CD8-positive, alpha-beta memory T cell (primary cell): ENCODE measurements at regions not wholly inside any gene's neighbourhood (a gene's known extent, or its start where the extent isn't known, plus 50 kb on each side); places are given as distances from the start of the nearest gene placed in this dataset.
"Not testable (repeated sequence)": the region's sequence is repeated elsewhere in the genome, so short reads cannot be mapped to it uniquely, and the experiment has no call there.

Experiments
- CTCF ChIA-PET: fragments of 350-600 bp; sonication (Branson Sonifier 250); formaldehyde crosslinking; loops from one replicate; lab custom pipeline; 2021; ENCODE audit warnings: antibody characterized with exemption; lab: Charles Lee
- POLR2A ChIA-PET: fragments of 350-600 bp; sonication (Branson Sonifier 250); formaldehyde crosslinking; loops from one replicate; lab custom pipeline; 2021; ENCODE audit warnings: antibody characterized with exemption; lab: Charles Lee
- DNase-seq, 5 donors: peaks; one replicate each; pipeline versions ENCODE4 v3.0.0 to v3.0.0-alpha.2; 2020 to 2022; ENCODE audit warnings: mixed read lengths in 1 of 5
- H3K27ac ChIP-seq: one replicate; pipeline ENCODE4 v1.7.0; 2013; ENCODE audit warnings: low read depth, mild to moderate bottlenecking, low read length, moderate library complexity
- H3K27me3 ChIP-seq: 2 replicates; pipeline ENCODE4 v1.7.0; 2013; ENCODE audit warnings: low read length, mild to moderate bottlenecking; ENCODE audit not compliant: insufficient read depth, poor library complexity, severe bottlenecking
- H3K36me3 ChIP-seq: 2 replicates; pipeline ENCODE4 v1.7.0; 2013; ENCODE audit warnings: mild to moderate bottlenecking, low read length, moderate library complexity; ENCODE audit not compliant: insufficient read depth
- H3K4me1 ChIP-seq: 2 replicates; pipeline ENCODE4 v1.7.0; 2013; ENCODE audit warnings: mild to moderate bottlenecking, low read length, moderate library complexity; ENCODE audit not compliant: insufficient read depth
- H3K4me3 ChIP-seq: 2 replicates; pipeline ENCODE4 v1.7.0; 2013; ENCODE audit warnings: mild to moderate bottlenecking, low read length
- H3K9me3 ChIP-seq: 2 replicates; pipeline ENCODE4 v1.7.0; 2013; ENCODE audit warnings: mild to moderate bottlenecking, low read length
- H3K27ac Mint-ChIP-seq, 8 donors: one replicate each; pipeline ENCODE4 v1.8.0; 2020 to 2021; ENCODE audit warnings: mixed read lengths in 8 of 8, mild to moderate bottlenecking in 6 of 8, inconsistent platforms in 3 of 8, moderate library complexity in 3 of 8
- H3K27me3 Mint-ChIP-seq, 2 donors: one replicate each; pipeline ENCODE4 v1.8.0; 2020 to 2021; ENCODE audit warnings: mixed read lengths in 2 of 2, mild to moderate bottlenecking in 1 of 2, moderate library complexity in 1 of 2
- H3K36me3 Mint-ChIP-seq, 3 donors: one replicate each; pipeline ENCODE4 v1.8.0; 2020 to 2021; ENCODE audit warnings: mixed read lengths in 3 of 3, inconsistent platforms in 1 of 3, mild to moderate bottlenecking in 1 of 3
- H3K4me1 Mint-ChIP-seq, 3 donors: one replicate each; pipeline ENCODE4 v1.8.0; 2020 to 2021; ENCODE audit warnings: mixed read lengths in 3 of 3, inconsistent platforms in 1 of 3, mild to moderate bottlenecking in 1 of 3
- H3K4me3 Mint-ChIP-seq, 7 donors: one replicate each; pipeline ENCODE4 v1.8.0; 2020 to 2021; ENCODE audit warnings: mixed read lengths in 7 of 7, mild to moderate bottlenecking in 6 of 7, moderate library complexity in 4 of 7, inconsistent platforms in 2 of 7
- H3K9me3 Mint-ChIP-seq, 5 donors: one replicate each; pipeline ENCODE4 v1.8.0; 2020 to 2022; ENCODE audit warnings: mixed read lengths in 5 of 5, mild to moderate bottlenecking in 3 of 5, moderate library complexity in 2 of 5, inconsistent platforms in 1 of 5

DNA sequence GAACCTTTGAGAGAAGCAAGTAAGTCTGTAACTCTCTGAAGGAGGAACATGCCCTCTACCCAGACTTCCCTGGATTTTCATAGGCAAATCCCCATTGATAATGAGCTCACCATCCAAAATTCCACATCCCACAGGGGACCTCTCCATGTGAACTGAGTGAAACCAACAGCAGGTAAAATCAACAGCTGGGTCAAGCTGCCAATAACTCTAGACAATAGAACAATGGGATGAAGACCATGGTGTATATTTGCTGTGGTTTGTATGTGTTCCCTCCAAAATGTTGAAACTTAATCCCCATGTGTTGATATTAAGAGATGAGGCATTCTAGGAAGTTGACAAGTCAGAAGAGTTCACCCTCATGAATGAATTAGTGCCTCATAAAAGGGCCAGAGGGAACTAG, 110.2 kb upstream of the MYO10 start:
- ChIA-PET POLR2A (no interaction called here), CTCF (no interaction called here)
- H3K4me1 ChIP-seq: no peaks in the 10 kb centered on the region
- no peak overlapping the region for H3K4me3 Mint-ChIP-seq
- no peaks in the 10 kb centered on the region for H3K36me3 ChIP-seq
- no peaks in the 10 kb centered on the region for H3K4me1 Mint-ChIP-seq
- H3K36me3 Mint-ChIP-seq: no peaks in the 10 kb centered on the region
- H3K27ac Mint-ChIP-seq: no peak overlapping the region
- no peaks in the 10 kb centered on the region for H3K27me3 Mint-ChIP-seq
- no peak overlapping the region for H3K4me3 ChIP-seq
- H3K27me3 ChIP-seq: no peaks in the 10 kb centered on the region
- no peaks in the 10 kb centered on the region for H3K9me3 ChIP-seq
- no peak for DNase-seq
- peaks cover 0 to 7% (median 4%) of the 10 kb centered on the region in 5 donors for H3K9me3 Mint-ChIP-seq
- H3K27ac ChIP-seq: no peak overlapping the region

DNA sequence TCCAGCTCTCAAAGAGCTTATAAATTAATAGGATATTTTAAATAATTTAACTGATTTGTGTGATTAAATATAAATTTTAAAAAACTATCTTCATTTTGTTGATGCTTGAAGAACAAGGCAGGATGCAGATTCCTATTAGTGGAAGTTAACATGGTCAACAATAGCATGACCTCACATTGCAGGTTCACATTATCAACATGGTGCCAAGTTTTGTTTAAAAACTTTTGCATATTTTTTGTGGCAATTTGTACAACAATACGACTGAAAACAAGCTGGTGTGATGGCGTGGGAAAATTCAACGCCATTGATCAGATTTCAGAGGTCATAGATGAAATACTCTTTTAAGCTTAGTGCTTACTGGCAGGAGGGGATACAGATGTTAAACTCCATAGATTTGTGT, 114.1 kb upstream of the MYO10 start:
- no peaks in the 10 kb centered on the region for H3K4me1 Mint-ChIP-seq
- no peaks in the 10 kb centered on the region for H3K27me3 ChIP-seq
- no peak for DNase-seq
- H3K9me3 Mint-ChIP-seq: no peaks in the 10 kb centered on the region
- no peaks in the 10 kb centered on the region for H3K36me3 ChIP-seq
- no peak overlapping the region for H3K27ac Mint-ChIP-seq
- H3K4me3 ChIP-seq: no peak overlapping the region
- ChIA-PET CTCF (interaction anchor here (1.1 kb wide), 1 partner anchor 8 kb away, joined by 3 read pairs; no protein-coding TSS in a partner anchor), POLR2A (no interaction called here)
- H3K4me3 Mint-ChIP-seq: no peak overlapping the region
- peaks cover 0 to 2% of the 10 kb centered on the region in 2 donors for H3K27me3 Mint-ChIP-seq
- no peaks in the 10 kb centered on the region for H3K4me1 ChIP-seq
- H3K36me3 Mint-ChIP-seq: no peaks in the 10 kb centered on the region
- H3K27ac ChIP-seq: no peak overlapping the region
- H3K9me3 ChIP-seq: no peaks in the 10 kb centered on the region

DNA sequence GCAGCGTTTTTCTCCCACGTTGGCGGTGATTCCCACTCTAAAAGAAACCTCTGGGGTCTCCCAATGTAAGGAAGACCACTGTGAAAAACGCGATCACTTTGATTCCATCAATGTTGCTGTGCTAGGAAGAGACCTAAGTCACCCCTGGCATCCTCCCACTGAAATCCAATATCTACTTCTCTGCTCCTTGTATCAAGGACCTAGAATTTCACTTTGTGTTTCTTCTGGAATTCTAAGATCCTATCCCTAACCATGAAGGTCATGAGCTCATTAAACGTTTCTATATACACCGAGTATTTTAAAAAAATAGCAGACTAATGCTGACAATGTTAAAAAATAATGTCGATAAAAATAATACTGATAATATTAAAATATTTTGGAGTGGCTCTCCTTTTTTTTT, 118.8 kb upstream of the MYO10 start:
- H3K36me3 Mint-ChIP-seq: no peaks in the 10 kb centered on the region
- H3K27ac ChIP-seq: no peak overlapping the region
- H3K4me3 Mint-ChIP-seq: no peak overlapping the region
- peaks cover 0 to 5% (median 3%) of the 10 kb centered on the region in 5 donors for H3K9me3 Mint-ChIP-seq
- POLR2A ChIA-PET: no interaction called here
- no peak overlapping the region for H3K4me3 ChIP-seq
- H3K36me3 ChIP-seq: no peaks in the 10 kb centered on the region
- no peaks in the 10 kb centered on the region for H3K27me3 ChIP-seq
- no peaks in the 10 kb centered on the region for H3K4me1 Mint-ChIP-seq
- no peak overlapping the region for H3K27ac Mint-ChIP-seq
- H3K27me3 Mint-ChIP-seq: peaks cover 0 to 2% of the 10 kb centered on the region in 2 donors
- no peaks in the 10 kb centered on the region for H3K9me3 ChIP-seq
- CTCF ChIA-PET: no interaction called here
- H3K4me1 ChIP-seq: no peaks in the 10 kb centered on the region
- no peak for DNase-seq

DNA sequence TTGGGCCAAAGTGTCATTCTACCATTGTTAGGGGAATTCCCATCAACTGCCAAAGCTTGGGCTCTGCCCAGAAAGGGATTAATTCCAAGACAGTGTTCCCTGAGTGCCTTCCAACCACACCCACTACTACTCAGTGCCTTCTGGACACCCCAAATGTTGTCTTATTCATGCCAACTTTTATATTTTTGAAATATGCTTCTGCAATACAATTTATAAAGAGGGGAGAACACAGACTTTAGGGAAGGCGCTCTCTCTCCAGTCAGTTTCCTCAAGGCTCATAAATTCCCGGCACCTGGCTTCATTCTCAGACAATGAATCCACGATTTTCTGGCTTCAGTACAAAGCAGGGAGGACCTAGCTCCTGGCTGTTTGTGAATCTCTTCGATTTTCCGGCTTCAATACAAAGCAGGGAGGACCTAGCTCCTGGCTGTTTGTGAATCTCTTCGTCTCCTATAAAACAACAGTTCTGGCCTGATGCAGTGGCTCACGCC, 120.1 kb upstream of the MYO10 start:
- H3K36me3 ChIP-seq: no peaks in the 10 kb centered on the region
- H3K9me3 ChIP-seq: no peaks in the 10 kb centered on the region
- ChIA-PET POLR2A (no interaction called here), CTCF (no interaction called here)
- Mint-ChIP-seq H3K27ac (no peak overlapping the region), H3K4me3 (no peak overlapping the region), H3K36me3 (no peaks in the 10 kb centered on the region), H3K27me3 (peaks cover 0 to 2% of the 10 kb centered on the region in 2 donors), H3K4me1 (no peaks in the 10 kb centered on the region), H3K9me3 (peaks cover 0 to 6% (median 3%) of the 10 kb centered on the region in 5 donors)
- no peak overlapping the region for H3K27ac ChIP-seq
- no peaks in the 10 kb centered on the region for H3K4me1 ChIP-seq
- no peak overlapping the region for H3K4me3 ChIP-seq
- no peaks in the 10 kb centered on the region for H3K27me3 ChIP-seq
- no peak for DNase-seq

DNA sequence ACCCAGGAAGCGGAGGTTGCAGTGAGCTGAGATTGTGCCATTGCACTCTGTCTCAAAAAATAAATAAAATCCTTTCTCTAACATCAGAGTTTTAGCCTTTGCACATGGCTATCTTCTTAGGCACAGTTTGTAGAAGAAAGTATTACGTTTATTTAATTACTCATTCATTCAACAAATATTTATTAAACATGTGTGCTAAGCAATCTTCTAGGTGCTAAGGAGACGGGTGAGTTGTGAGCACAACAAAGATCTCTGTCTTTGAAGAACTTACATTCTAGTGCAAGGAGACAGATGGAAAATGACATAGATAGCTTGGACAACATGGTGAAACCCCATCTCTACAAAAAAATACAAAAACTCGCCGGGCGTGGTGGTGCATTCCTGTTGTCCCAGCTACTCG, 122.3 kb upstream of the MYO10 start:
- POLR2A ChIA-PET: no interaction called here
- Histone ChIP-seq H3K36me3 (no peaks in the 10 kb centered on the region), H3K4me1 (no peaks in the 10 kb centered on the region), H3K4me3 (no peak overlapping the region), H3K27ac (no peak overlapping the region), H3K9me3 (no peaks in the 10 kb centered on the region), H3K27me3 (no peaks in the 10 kb centered on the region)
- H3K4me1 Mint-ChIP-seq: no peaks in the 10 kb centered on the region
- peaks cover 0 to 2% of the 10 kb centered on the region in 2 donors for H3K27me3 Mint-ChIP-seq
- no peak overlapping the region for H3K27ac Mint-ChIP-seq
- no peaks in the 10 kb centered on the region for H3K36me3 Mint-ChIP-seq
- CTCF ChIA-PET: no interaction called here
- no peak for DNase-seq
- peaks cover 0 to 9% (median 3%) of the 10 kb centered on the region in 5 donors for H3K9me3 Mint-ChIP-seq
- no peak overlapping the region for H3K4me3 Mint-ChIP-seq

DNA sequence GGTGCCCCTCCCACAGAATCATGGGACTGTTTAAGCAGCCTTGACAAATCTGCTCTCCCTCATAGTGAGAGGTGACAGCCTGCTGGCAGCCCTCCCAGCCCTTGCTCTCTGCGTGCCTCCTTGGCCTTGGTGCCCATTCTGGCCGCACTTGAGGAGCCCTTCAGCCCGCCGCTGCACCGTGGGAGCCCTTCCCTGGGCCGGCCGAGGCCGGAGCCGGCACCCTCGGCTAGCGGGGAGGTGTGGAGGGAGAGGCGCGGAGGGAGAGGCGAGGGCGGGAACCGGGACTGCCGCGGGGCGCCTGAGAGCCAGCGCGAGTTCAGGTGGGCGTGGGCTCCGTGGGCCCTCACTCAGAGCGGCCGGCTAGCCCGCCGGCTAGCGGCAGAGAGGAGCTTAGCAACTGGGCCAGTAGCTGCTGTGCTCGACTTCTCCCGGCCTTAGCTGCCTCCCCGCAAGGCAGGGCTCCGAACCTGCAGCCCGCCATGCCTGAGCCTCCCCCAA, 125.9 kb upstream of the MYO10 start:
- CTCF ChIA-PET: no interaction called here
- Mint-ChIP-seq H3K9me3 (peaks cover 4 to 9% (median 6%) of the 10 kb centered on the region in 5 donors), H3K27me3 (no peaks in the 10 kb centered on the region)

DNA sequence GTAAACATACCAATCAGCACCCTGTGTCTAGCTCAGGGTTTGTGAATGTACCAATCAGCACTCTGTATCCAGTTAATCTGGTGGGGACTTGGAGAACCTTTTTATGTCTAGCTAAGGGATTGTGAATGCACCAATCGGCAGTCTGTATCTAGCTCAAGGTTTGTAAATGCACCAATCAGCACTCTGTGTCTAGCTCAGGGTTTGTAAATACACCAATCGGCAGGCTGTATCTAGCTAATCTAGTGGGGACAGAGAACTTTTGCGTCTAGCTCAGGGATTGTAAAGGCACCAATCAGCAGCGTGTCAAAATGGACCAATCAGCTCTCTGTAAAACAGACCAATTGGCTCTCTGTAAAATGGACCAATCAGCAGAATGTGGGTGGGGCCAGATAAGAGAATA, 126.7 kb upstream of the MYO10 start:
- H3K27ac Mint-ChIP-seq, H3K9me3 ChIP-seq, H3K4me1 Mint-ChIP-seq, H3K36me3 ChIP-seq, H3K27me3 ChIP-seq, H3K4me1 ChIP-seq, H3K4me3 Mint-ChIP-seq, H3K4me3 ChIP-seq, H3K9me3 Mint-ChIP-seq, H3K27me3 Mint-ChIP-seq, H3K36me3 Mint-ChIP-seq, DNase-seq, POLR2A ChIA-PET, H3K27ac ChIP-seq: not testable (repeated sequence)
- CTCF ChIA-PET: interaction anchor here (0.8 kb wide), 1 partner anchor 13 kb away, joined by 3 read pairs; no protein-coding TSS in a partner anchor

More for the DNA sequence above, 125.9 kb upstream of the MYO10 start:
- POLR2A ChIA-PET: no interaction called here
- no peaks in the 10 kb centered on the region for H3K27me3 ChIP-seq
- H3K27ac ChIP-seq: no peak overlapping the region
- no peak overlapping the region for H3K4me3 Mint-ChIP-seq
- H3K4me1 ChIP-seq: no peaks in the 10 kb centered on the region
- DNase-seq: no peak
- H3K27ac Mint-ChIP-seq: no peak overlapping the region
- H3K36me3 Mint-ChIP-seq: no peaks in the 10 kb centered on the region
- H3K9me3 ChIP-seq: no peaks in the 10 kb centered on the region
- no peaks in the 10 kb centered on the region for H3K36me3 ChIP-seq
- H3K4me1 Mint-ChIP-seq: no peaks in the 10 kb centered on the region
- H3K4me3 ChIP-seq: no peak overlapping the region

DNA sequence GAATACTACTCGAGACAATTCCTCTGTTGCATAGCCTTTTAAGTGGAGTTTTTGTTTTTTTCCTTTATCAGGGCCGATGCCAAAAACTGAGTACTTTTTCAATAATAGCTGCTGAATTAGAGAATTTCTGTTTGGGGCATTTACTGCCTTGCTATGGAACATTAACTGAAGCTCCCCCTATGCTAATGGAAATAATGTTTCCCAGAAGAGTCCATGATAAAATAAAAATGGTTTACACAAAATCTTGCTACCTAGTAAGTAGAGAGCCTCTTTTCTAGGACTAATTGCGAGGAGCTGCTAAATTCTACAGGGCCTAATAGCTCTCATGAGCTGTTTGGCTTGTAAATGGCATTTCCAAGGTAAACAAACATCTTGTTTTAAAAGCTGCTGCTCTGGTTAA, 128.2 kb upstream of the MYO10 start:
- Histone ChIP-seq H3K4me3 (no peak overlapping the region), H3K27me3 (no peaks in the 10 kb centered on the region), H3K36me3 (no peaks in the 10 kb centered on the region), H3K4me1 (no peaks in the 10 kb centered on the region), H3K27ac (no peak overlapping the region), H3K9me3 (no peaks in the 10 kb centered on the region)
- H3K4me3 Mint-ChIP-seq: no peak overlapping the region
- ChIA-PET CTCF (no interaction called here), POLR2A (no interaction called here)
- no peaks in the 10 kb centered on the region for H3K4me1 Mint-ChIP-seq
- H3K27ac Mint-ChIP-seq: no peak overlapping the region
- no peaks in the 10 kb centered on the region for H3K27me3 Mint-ChIP-seq
- no peak for DNase-seq
- peaks cover 2 to 9% (median 5%) of the 10 kb centered on the region in 5 donors for H3K9me3 Mint-ChIP-seq
- no peaks in the 10 kb centered on the region for H3K36me3 Mint-ChIP-seq
